ENCODE measurements at regions not wholly inside any gene's neighbourhood (a gene's known extent, or its start where the extent isn't known, plus 50 kb on each side); places are given as distances from the start of the nearest gene placed in this dataset.
A peak's percentile ranks its signal among the peaks of the same experiment; 100 is the strongest.

- TF ChIP-seq ZNF277 (CRISPR knock-in tag; IDR thresholded peaks at IDR 0.05; ENCODE audit: borderline replicate concordance): no peak
- no peak for TF ChIP-seq USF2 (CRISPR knock-in tag; IDR thresholded peaks at IDR 0.05)
- TF ChIP-seq KDM1A (IDR thresholded peaks at IDR 0.05): 0 out of 4 replicates have a peak, but pooled peaks of 1 of the 2 experiments have one; percentile 46
- peak; percentile 79 for TF ChIP-seq STAT5A (IDR thresholded peaks at IDR 0.05; ENCODE audit: borderline replicate concordance, low read length)
- no peak for TF ChIP-seq SP2 (IDR thresholded peaks at IDR 0.05; ENCODE audit: extremely low read depth, low read depth, low read length, poor library complexity, severe bottlenecking)
- peak in 1 of 2 experiments; percentile 40; a peak in 1 of 4 replicates for TF ChIP-seq MNT (conservative IDR thresholded peaks at IDR 0.05)
- peak; percentile 65 for TF ChIP-seq CBFA2T2 (conservative IDR thresholded peaks at IDR 0.05)
- no peak for TF ChIP-seq XRCC3 (IDR thresholded peaks at IDR 0.05)
- TF ChIP-seq NUFIP1 (IDR thresholded peaks at IDR 0.05; ENCODE audit: partially characterized antibody): no peak
- TF ChIP-seq NCOR1 (IDR thresholded peaks at IDR 0.05): peak; percentile 83
- TF ChIP-seq PHB (CRISPR knock-in tag; IDR thresholded peaks at IDR 0.05): no peak
- no peak for TF ChIP-seq JUND (IDR thresholded peaks at IDR 0.05; ENCODE audit: borderline replicate concordance, low read depth, low read length)
- no peak; the same call in 2 of the 3 replicates for TF ChIP-seq JUND (tag; IDR thresholded peaks at IDR 0.05; ENCODE audit: borderline replicate concordance, low read depth, low read length)
- TF ChIP-seq HCFC1 (IDR thresholded peaks at IDR 0.05; ENCODE audit: low read depth, low read length): no peak
- TF ChIP-seq CC2D1A (IDR thresholded peaks at IDR 0.05): peak; percentile 91; the same call in 1 of the 2 replicates
- TF ChIP-seq CBX8 (IDR thresholded peaks at IDR 0.05; ENCODE audit: borderline replicate concordance, extremely low read depth, low read depth, low read length, poor library complexity, severe bottlenecking): no peak
- no peak for TF ChIP-seq RAD21 (CRISPR knock-in tag; conservative IDR thresholded peaks at IDR 0.05 in 1 of 2, IDR thresholded peaks at IDR 0.05 in 1 of 2)
- peak; percentile 57; the same call in 1 of the 2 replicates for TF ChIP-seq TCF3 (CRISPR knock-in tag; IDR thresholded peaks at IDR 0.05)
- peak; percentile 65; the same call in 1 of the 2 replicates for TF ChIP-seq DPF2 (IDR thresholded peaks at IDR 0.05)
- no peak for TF ChIP-seq PHB2 (IDR thresholded peaks at IDR 0.05; ENCODE audit: low read depth)
- peak; percentile 67; the same call in 1 of the 2 replicates for TF ChIP-seq NCOA1 (IDR thresholded peaks at IDR 0.05; ENCODE audit: low read depth)
- TF ChIP-seq MTA2 (IDR thresholded peaks at IDR 0.05; ENCODE audit: low read depth): 0 out of 2 replicates have a peak, but pooled peaks have one; percentile 16
- TF ChIP-seq CEBPB (tag; IDR thresholded peaks at IDR 0.05): no peak
- TF ChIP-seq BCL6 (CRISPR knock-in tag; IDR thresholded peaks at IDR 0.05): no peak
Observed at GRCh38 chr9:93808115-93809029, 146.8 kb downstream of the BARX1 start (continued).
